LNCaP clone FGC (cell line): ENCODE measurements at regions not wholly inside any gene's neighbourhood (a gene's known extent, or its start where the extent isn't known, plus 50 kb on each side); places are given as distances from the start of the nearest gene placed in this dataset.

ENCODE experiments used
- DNase-seq: peaks from one replicate; pipeline ENCODE4 v3.0.0-alpha.2; 2011; ENCODE audit warnings: low read depth
- H3K4me3 ChIP-seq: 2 replicates; pipeline ENCODE4 v1.5.1; 2011; ENCODE audit warnings: mild to moderate bottlenecking, low read depth, low read length, control low read depth
- CTCF ChIP-seq: IDR thresholded peaks from 2 replicates; pipeline ENCODE4 v1.5.1; 2012; ENCODE audit warnings: mild to moderate bottlenecking; ENCODE audit not compliant: control insufficient read depth, insufficient read depth; ENCODE audit errors: extremely low read depth

GRCh38 chr5:148733601-148734438 lies 79.5 kb upstream of the HTR4 start:
- DNase-seq: peak; percentile 67
- H3K4me3 ChIP-seq: no peak overlapping the region
- TF ChIP-seq CTCF: peak; percentile 76

GRCh38 chr5:148734518-148734917 lies 80.2 kb upstream of the HTR4 start:
- DNase-seq: no peak
- H3K4me3 ChIP-seq: no peak overlapping the region
- no peak for TF ChIP-seq CTCF

GRCh38 chr5:148735301-148735835 lies 81.0 kb upstream of the HTR4 start:
- no peak overlapping the region for H3K4me3 ChIP-seq
- no peak for TF ChIP-seq CTCF
- peak; percentile 57 for DNase-seq

GRCh38 chr5:148739023-148739422 lies 84.7 kb upstream of the HTR4 start:
- no peak for DNase-seq
- no peak overlapping the region for H3K4me3 ChIP-seq
- TF ChIP-seq CTCF: no peak

- no peak for DNase-seq
- H3K4me3 ChIP-seq: no peak overlapping the region
- no peak for TF ChIP-seq CTCF
Observed at GRCh38 chr5:148739524-148739923, 85.2 kb upstream of the HTR4 start.

- H3K4me3 ChIP-seq: no peak overlapping the region
- no peak for TF ChIP-seq CTCF
- no peak for DNase-seq
Observed at GRCh38 chr5:148740079-148740858, 85.9 kb upstream of the HTR4 start.
